Right cardiac atrium (tissue), 5 donors: ENCODE measurements at regions not wholly inside any gene's neighbourhood (a gene's known extent, or its start where the extent isn't known, plus 50 kb on each side); places are given as distances from the start of the nearest gene placed in this dataset.

Source experiments
- ATAC-seq, 2 donors: fragments of 200-7000 bp; cut with Tn5 transposase; one replicate each; pipeline versions ENCODE4 v1.8.0 to v1.9.1; 2020; ENCODE audit warnings: moderate library complexity in 2 of 2, mild to moderate bottlenecking in 1 of 2
- DNase-seq, 3 donors: peaks; one replicate each; pipeline ENCODE4 v3.0.0-alpha.2; 2020
- H3K27ac ChIP-seq: one replicate; pipeline ENCODE4 v1.5.1; 2013; ENCODE audit warnings: mild to moderate bottlenecking, low read length, control low read depth, moderate library complexity
- H3K27me3 ChIP-seq: one replicate; pipeline ENCODE4 v1.6.1; 2013; ENCODE audit not compliant: control insufficient read depth, insufficient read depth
- H3K4me1 ChIP-seq: one replicate; pipeline ENCODE4 v1.6.1; 2013; ENCODE audit warnings: low read length; ENCODE audit not compliant: control insufficient read depth, insufficient read depth
- H3K4me3 ChIP-seq: one replicate; pipeline ENCODE4 v1.5.1; 2013; ENCODE audit warnings: low read length, control low read depth
- H3K9me3 ChIP-seq: one replicate; pipeline ENCODE4 v1.6.1; 2013; ENCODE audit warnings: low read length; ENCODE audit not compliant: control insufficient read depth
- WGBS: extraction: QIAGEN DNeasy Blood & Tissue Kit; methylation state at CpG from one replicate; pipeline ENCODE4 v1.1.7; 2013; 5-methylcytosine and 5-hydroxymethylcytosine counted together
- intact Hi-C, 4 donors: fragments of 100-400 bp; cut with DNase I; formaldehyde crosslinking; loops; one replicate each; pipeline versions ENCODE4 v1.11.0 to v1.14.0; 2022 to 2023
- donor health status: healthy with polysubstance abuse.
- donor health status: DM: no; HTN: yes; CAD: no.
- donor health status: DM: no; HTN: no; CAD: no.
- donor health status: DM: no; HTN: yes; CAD: no; lungs with severe emphysema.
- donor health status: DM: yes; HTN: yes; CAD: no.

GRCh38 chr4:177155454-177155853 is 154.2 kb upstream of the NEIL3 start:
- ATAC-seq: no peak
- DNase-seq: no peak
- no peaks in the 10 kb centered on the region for H3K9me3 ChIP-seq
- H3K27me3 ChIP-seq: no peaks in the 10 kb centered on the region
- intact Hi-C loops: no loop called here
- no peak overlapping the region for H3K4me3 ChIP-seq
- WGBS: 89% methylated on average over 3 of the region's 3 CpGs
- H3K27ac ChIP-seq: no peak overlapping the region
- H3K4me1 ChIP-seq: no peaks in the 10 kb centered on the region

GRCh38 chr4:177159600-177159999 is 150.1 kb upstream of the NEIL3 start:
- 69% methylated on average over 6 of the region's 6 CpGs for WGBS
- Histone ChIP-seq H3K27me3 (no peaks in the 10 kb centered on the region), H3K27ac (no peak overlapping the region), H3K4me3 (no peak overlapping the region), H3K4me1 (no peaks in the 10 kb centered on the region), H3K9me3 (no peaks in the 10 kb centered on the region)
- DNase-seq (no peak), ATAC-seq (no peak)
- intact Hi-C loops: no loop called here

- H3K27ac ChIP-seq: no peak overlapping the region
- H3K4me3 ChIP-seq: no peak overlapping the region
- no peaks in the 10 kb centered on the region for H3K4me1 ChIP-seq
- DNase-seq (no peak), ATAC-seq (no peak)
- intact Hi-C loops: no loop called here
- no peaks in the 10 kb centered on the region for H3K27me3 ChIP-seq
- no peaks in the 10 kb centered on the region for H3K9me3 ChIP-seq
Measured at GRCh38 chr4:177161781-177162180, 147.9 kb upstream of the NEIL3 start.

- DNase-seq (no peak), ATAC-seq (no peak)
- Histone ChIP-seq H3K27ac (no peak overlapping the region), H3K4me1 (no peaks in the 10 kb centered on the region), H3K4me3 (no peak overlapping the region), H3K9me3 (no peaks in the 10 kb centered on the region), H3K27me3 (no peaks in the 10 kb centered on the region)
- intact Hi-C loops: no loop called here
- 89% methylated on average over 4 of the region's 4 CpGs for WGBS
Measured at GRCh38 chr4:177163532-177163931, 146.1 kb upstream of the NEIL3 start.

- no peaks in the 10 kb centered on the region for H3K9me3 ChIP-seq
- intact Hi-C loops: no loop called here
- H3K27me3 ChIP-seq: no peaks in the 10 kb centered on the region
- H3K27ac ChIP-seq: no peak overlapping the region
- no peaks in the 10 kb centered on the region for H3K4me1 ChIP-seq
- 79% methylated on average over 5 of the region's 5 CpGs for WGBS
- no peak for ATAC-seq
- H3K4me3 ChIP-seq: no peak overlapping the region
- DNase-seq: no peak
Measured at GRCh38 chr4:177171588-177171987, 138.1 kb upstream of the NEIL3 start.

- Histone ChIP-seq H3K4me3 (no peak overlapping the region), H3K27me3 (no peaks in the 10 kb centered on the region), H3K4me1 (no peaks in the 10 kb centered on the region), H3K9me3 (no peaks in the 10 kb centered on the region), H3K27ac (no peak overlapping the region)
- DNase-seq (no peak), ATAC-seq (no peak)
- intact Hi-C loops: no loop called here
- WGBS: 92% methylated on average over 3 of the region's 3 CpGs
Measured at GRCh38 chr4:177175473-177175872, 134.2 kb upstream of the NEIL3 start.

- Histone ChIP-seq H3K4me1 (no peaks in the 10 kb centered on the region), H3K9me3 (no peaks in the 10 kb centered on the region), H3K4me3 (no peak overlapping the region), H3K27me3 (no peaks in the 10 kb centered on the region), H3K27ac (no peak overlapping the region)
- WGBS: 39% methylated on average over 1 of the region's 1 CpG
- DNase-seq (no peak), ATAC-seq (no peak)
- intact Hi-C loops: no loop called here
Measured at GRCh38 chr4:177177541-177178081, 132.1 kb upstream of the NEIL3 start.

GRCh38 chr4:177178246-177178645 is 131.4 kb upstream of the NEIL3 start:
- H3K4me3 ChIP-seq: no peak overlapping the region
- 32% methylated on average over 1 of the region's 1 CpG for WGBS
- no peaks in the 10 kb centered on the region for H3K9me3 ChIP-seq
- no peak overlapping the region for H3K27ac ChIP-seq
- DNase-seq (no peak), ATAC-seq (no peak)
- H3K4me1 ChIP-seq: no peaks in the 10 kb centered on the region
- no peaks in the 10 kb centered on the region for H3K27me3 ChIP-seq
- intact Hi-C loops: no loop called here

GRCh38 chr4:177182166-177182565 is 127.5 kb upstream of the NEIL3 start:
- no peaks in the 10 kb centered on the region for H3K9me3 ChIP-seq
- intact Hi-C loops: no loop called here
- no peaks in the 10 kb centered on the region for H3K27me3 ChIP-seq
- WGBS: 26% methylated on average over 4 of the region's 4 CpGs
- H3K4me3 ChIP-seq: no peak overlapping the region
- H3K27ac ChIP-seq: no peak overlapping the region
- ATAC-seq (no peak), DNase-seq (no peak)
- H3K4me1 ChIP-seq: no peaks in the 10 kb centered on the region

- intact Hi-C loops: no loop called here
- H3K27ac ChIP-seq: no peak overlapping the region
- 72% methylated on average over 1 of the region's 1 CpG for WGBS
- no peaks in the 10 kb centered on the region for H3K4me1 ChIP-seq
- ATAC-seq: peak in 1 of 2 donors; percentile 48
- no peak for DNase-seq
- H3K27me3 ChIP-seq: no peaks in the 10 kb centered on the region
- H3K4me3 ChIP-seq: no peak overlapping the region
- H3K9me3 ChIP-seq: no peaks in the 10 kb centered on the region
Measured at GRCh38 chr4:177182728-177183127, 126.9 kb upstream of the NEIL3 start.

- DNase-seq (no peak), ATAC-seq (no peak)
- H3K9me3 ChIP-seq: no peaks in the 10 kb centered on the region
- H3K27ac ChIP-seq: no peak overlapping the region
- no peaks in the 10 kb centered on the region for H3K4me1 ChIP-seq
- no peak overlapping the region for H3K4me3 ChIP-seq
- no peaks in the 10 kb centered on the region for H3K27me3 ChIP-seq
- intact Hi-C loops: no loop called here
- WGBS: 68% methylated on average over 2 of the region's 2 CpGs
Measured at GRCh38 chr4:177185151-177185550, 124.5 kb upstream of the NEIL3 start.

- Histone ChIP-seq H3K9me3 (no peaks in the 10 kb centered on the region), H3K27me3 (no peaks in the 10 kb centered on the region), H3K4me1 (no peaks in the 10 kb centered on the region), H3K4me3 (no peak overlapping the region), H3K27ac (no peak overlapping the region)
- 83% methylated on average over 2 of the region's 2 CpGs for WGBS
- DNase-seq: no peak
- intact Hi-C loops: no loop called here
- ATAC-seq: no peak
Measured at GRCh38 chr4:177185579-177185978, 124.1 kb upstream of the NEIL3 start.
